Osteocyte (in vitro differentiated cells): ENCODE measurements at regions not wholly inside any gene's neighbourhood (a gene's known extent, or its start where the extent isn't known, plus 50 kb on each side); places are given as distances from the start of the nearest gene placed in this dataset.
"Not testable (repeated sequence)": the region's sequence is repeated elsewhere in the genome, so short reads cannot be mapped to it uniquely, and the experiment has no call there.

Experiments
- DNase-seq: peaks from one replicate; pipeline ENCODE4 v3.0.0; 2021; ENCODE audit warnings: mixed read lengths; ENCODE audit not compliant: unreplicated experiment; ENCODE audit errors: extremely low spot score
- H3K27ac Mint-ChIP-seq: one replicate; pipeline ENCODE4 v1.8.0; 2021; ENCODE audit warnings: mild to moderate bottlenecking, mixed read lengths; ENCODE audit not compliant: unreplicated experiment
- H3K27me3 Mint-ChIP-seq: one replicate; pipeline ENCODE4 v1.8.0; 2021; ENCODE audit warnings: mixed read lengths; ENCODE audit not compliant: unreplicated experiment
- H3K36me3 Mint-ChIP-seq: one replicate; pipeline ENCODE4 v1.8.0; 2021; ENCODE audit warnings: mixed read lengths; ENCODE audit not compliant: unreplicated experiment
- H3K4me1 Mint-ChIP-seq: one replicate; pipeline ENCODE4 v1.8.0; 2021; ENCODE audit warnings: mixed read lengths; ENCODE audit not compliant: unreplicated experiment
- H3K4me3 Mint-ChIP-seq: one replicate; pipeline ENCODE4 v1.8.0; 2021; ENCODE audit warnings: mild to moderate bottlenecking, moderate library complexity, mixed read lengths; ENCODE audit not compliant: unreplicated experiment
- H3K9me3 Mint-ChIP-seq: one replicate; pipeline ENCODE4 v1.8.0; 2021; ENCODE audit warnings: mixed read lengths; ENCODE audit not compliant: unreplicated experiment
- CTCF ChIP-seq: fragments of 200-600 bp; sonication (generic); IDR thresholded peaks from 2 replicates; pipeline ENCODE4 v1.5.0; 2021; ENCODE audit warnings: antibody characterized with exemption, mild to moderate bottlenecking, moderate library complexity

GRCh38 chr13:86909318-86909717 lies 761.9 kb upstream of the SLITRK5 start:
- Mint-ChIP-seq H3K27me3 (no peaks in the 10 kb centered on the region), H3K4me1 (no peaks in the 10 kb centered on the region), H3K4me3 (no peak overlapping the region), H3K9me3 (no peaks in the 10 kb centered on the region), H3K36me3 (no peaks in the 10 kb centered on the region), H3K27ac (no peak overlapping the region)
- TF ChIP-seq CTCF = no peak
- DNase-seq = no peak

- Mint-ChIP-seq H3K4me3 (no peak overlapping the region), H3K36me3 (no peaks in the 10 kb centered on the region), H3K9me3 (peaks cover 3% of the 10 kb centered on the region), H3K27ac (no peak overlapping the region), H3K27me3 (no peaks in the 10 kb centered on the region), H3K4me1 (no peaks in the 10 kb centered on the region)
- no peak for TF ChIP-seq CTCF
- DNase-seq = no peak
Observed at GRCh38 chr13:86914757-86915156, 756.4 kb upstream of the SLITRK5 start.

- H3K36me3 Mint-ChIP-seq, H3K4me1 Mint-ChIP-seq, H3K4me3 Mint-ChIP-seq, H3K27ac Mint-ChIP-seq, H3K9me3 Mint-ChIP-seq, H3K27me3 Mint-ChIP-seq, DNase-seq: not testable (repeated sequence)
Observed at GRCh38 chr13:86917438-86917837, 753.7 kb upstream of the SLITRK5 start.

- H3K36me3 Mint-ChIP-seq = no peaks in the 10 kb centered on the region
- no peaks in the 10 kb centered on the region for H3K4me1 Mint-ChIP-seq
- TF ChIP-seq CTCF = no peak
- no peak overlapping the region for H3K4me3 Mint-ChIP-seq
- H3K27me3 Mint-ChIP-seq = no peaks in the 10 kb centered on the region
- H3K9me3 Mint-ChIP-seq = peaks cover 3% of the 10 kb centered on the region
- H3K27ac Mint-ChIP-seq = no peak overlapping the region
- DNase-seq = no peak
Observed at GRCh38 chr13:86918682-86919081, 752.5 kb upstream of the SLITRK5 start.

GRCh38 chr13:86920961-86921360 lies 750.2 kb upstream of the SLITRK5 start:
- no peak for DNase-seq
- H3K36me3 Mint-ChIP-seq = no peaks in the 10 kb centered on the region
- H3K4me3 Mint-ChIP-seq = no peak overlapping the region
- no peaks in the 10 kb centered on the region for H3K4me1 Mint-ChIP-seq
- no peak overlapping the region for H3K27ac Mint-ChIP-seq
- no peaks in the 10 kb centered on the region for H3K27me3 Mint-ChIP-seq
- no peaks in the 10 kb centered on the region for H3K9me3 Mint-ChIP-seq
- TF ChIP-seq CTCF = no peak

GRCh38 chr13:86922936-86923335 lies 748.2 kb upstream of the SLITRK5 start:
- Mint-ChIP-seq H3K9me3 (no peaks in the 10 kb centered on the region), H3K4me3 (no peak overlapping the region), H3K4me1 (no peaks in the 10 kb centered on the region), H3K27ac (no peak overlapping the region), H3K36me3 (no peaks in the 10 kb centered on the region), H3K27me3 (no peaks in the 10 kb centered on the region)
- no peak for DNase-seq
- no peak for TF ChIP-seq CTCF

- H3K4me1 Mint-ChIP-seq = not testable (repeated sequence)
Observed at GRCh38 chr13:86926916-86927315, 744.3 kb upstream of the SLITRK5 start.

More at GRCh38 chr13:86926916-86927315, 744.3 kb upstream of the SLITRK5 start:
- H3K36me3 Mint-ChIP-seq, H3K9me3 Mint-ChIP-seq, H3K27ac Mint-ChIP-seq, H3K4me3 Mint-ChIP-seq, DNase-seq, H3K27me3 Mint-ChIP-seq: not testable (repeated sequence)
